ENCODE measurements at regions not wholly inside any gene's neighbourhood (a gene's known extent, or its start where the extent isn't known, plus 50 kb on each side); places are given as distances from the start of the nearest gene placed in this dataset.
"Not testable (repeated sequence)": the region's sequence is repeated elsewhere in the genome, so short reads cannot be mapped to it uniquely, and the experiment has no call there.

DNA sequence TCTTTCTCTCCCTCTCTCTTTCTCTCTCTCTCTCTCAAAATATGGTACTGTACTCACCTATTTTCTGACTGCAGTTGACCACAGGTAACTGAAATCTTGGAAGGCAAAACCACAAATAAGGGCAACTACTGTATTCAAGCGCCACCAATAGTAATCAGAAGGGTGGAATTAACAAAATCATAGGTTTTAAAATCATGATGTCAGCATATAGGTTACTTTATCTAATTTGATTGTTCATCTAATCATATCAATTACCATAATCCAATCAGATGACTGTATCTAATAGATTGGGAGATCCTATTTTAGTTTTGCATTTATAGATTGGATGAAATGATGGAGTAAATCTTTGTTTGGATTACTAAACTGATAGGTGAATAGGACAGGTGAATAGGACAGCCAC, 155.8 kb upstream of the KITLG start:
- DNase-seq, result no peak

DNA sequence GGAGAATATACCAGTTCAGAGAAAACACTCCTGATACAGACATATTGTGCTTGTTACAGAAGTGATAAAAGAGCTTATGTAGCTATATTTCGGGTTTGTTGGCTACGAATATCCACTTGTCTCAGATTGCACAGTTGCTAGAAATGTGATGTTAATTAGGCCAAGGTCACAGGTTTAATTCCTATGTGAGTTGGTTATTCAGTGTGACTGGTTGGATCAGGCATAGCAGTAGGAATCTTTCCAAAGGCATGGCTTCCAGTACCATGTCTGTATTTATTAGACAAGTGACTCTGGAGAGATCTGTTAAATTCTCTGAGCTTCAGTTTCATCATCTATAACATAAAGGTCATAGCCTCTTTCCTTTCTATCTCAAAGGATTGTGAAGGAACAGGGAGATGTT, 152.7 kb upstream of the KITLG start:
- DNase-seq, result no peak

DNA sequence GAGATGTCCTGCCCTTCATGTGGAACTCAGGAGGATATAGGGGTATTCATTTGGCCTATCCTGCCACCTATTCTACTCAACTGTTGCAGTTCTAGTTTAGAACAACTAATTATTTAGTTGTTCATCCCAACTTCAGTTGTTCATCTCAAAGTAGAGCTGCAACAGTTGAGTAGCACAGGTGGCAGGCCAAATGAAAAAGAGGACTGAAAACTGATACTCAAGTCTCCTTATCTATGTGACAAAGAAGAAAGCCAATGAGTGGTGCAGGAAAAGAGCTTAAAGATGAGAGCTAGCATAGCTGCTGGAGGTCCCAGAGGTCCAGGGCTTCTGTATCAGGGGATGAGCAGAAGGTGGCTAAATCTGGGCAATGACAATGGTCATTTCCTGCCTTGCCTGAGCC, 148.9 kb upstream of the KITLG start:
- DNase-seq, result no peak

DNA sequence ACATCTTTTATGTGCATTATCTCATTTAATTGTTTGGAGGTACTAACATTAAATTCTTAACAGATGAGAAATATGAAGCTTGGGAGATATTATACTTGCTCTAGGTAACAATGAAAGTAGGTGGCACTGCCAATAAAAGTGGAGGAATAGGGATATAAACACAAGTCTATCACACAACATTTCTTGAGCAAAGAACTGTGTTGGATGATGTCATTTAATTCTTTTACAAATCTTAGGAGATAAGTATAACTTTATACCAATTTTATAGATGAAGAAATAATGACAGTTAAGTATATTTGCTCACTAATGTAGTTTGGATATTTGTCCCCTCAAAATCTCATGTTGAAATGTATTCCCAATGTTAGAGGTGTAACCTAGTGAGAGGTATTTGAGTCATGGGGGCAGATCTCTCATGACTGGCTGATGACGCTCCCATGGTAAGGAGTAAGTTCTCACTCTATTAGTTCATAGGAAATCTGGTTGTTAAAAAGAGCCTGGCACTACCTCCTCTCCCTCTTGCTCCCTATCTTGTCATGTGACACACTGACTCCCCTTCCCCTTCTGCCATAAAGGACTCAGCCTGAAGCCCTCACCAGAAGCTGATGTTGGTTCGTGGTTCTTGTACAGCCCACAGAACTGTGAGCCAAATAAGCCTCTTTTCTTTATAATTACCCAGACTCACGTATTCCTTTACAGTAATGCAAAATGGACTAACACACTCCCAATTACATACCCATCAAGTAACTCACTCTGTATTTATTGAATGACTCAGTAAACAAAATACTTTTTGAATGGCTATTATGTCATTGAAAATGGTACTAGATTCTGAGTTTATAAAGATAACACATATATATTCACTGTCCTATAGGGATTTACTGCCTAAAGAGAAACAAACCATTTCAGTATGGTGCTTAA, 146.8 kb upstream of the KITLG start:
- DNase-seq, result no peak

DNA sequence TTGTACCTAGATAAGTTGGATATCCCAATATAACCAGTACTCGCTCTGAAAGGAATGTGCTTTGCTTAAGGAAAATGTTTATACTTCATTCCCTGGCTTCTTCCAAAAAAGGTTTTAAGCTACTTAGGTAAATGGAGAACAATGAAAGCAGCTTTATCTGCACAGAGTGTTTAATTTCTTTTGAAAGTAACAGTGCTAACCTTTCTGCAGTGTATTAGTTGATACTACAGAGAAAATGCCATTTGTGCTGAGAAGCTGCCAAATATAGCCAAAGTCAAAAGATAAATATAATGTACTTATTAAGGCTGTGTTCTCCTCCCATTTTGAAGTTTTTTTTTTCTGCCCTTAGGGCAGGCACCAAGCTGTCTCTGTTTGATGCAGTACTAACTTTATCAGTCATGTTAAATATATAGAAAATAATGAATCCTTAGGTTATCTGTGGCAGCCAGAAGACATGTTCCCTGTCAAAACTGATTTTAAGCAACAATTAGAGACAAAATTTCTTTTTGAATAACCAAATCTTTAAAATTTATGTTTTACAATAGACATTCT, 145.4 kb upstream of the KITLG start:
- DNase-seq, result no peak

DNA sequence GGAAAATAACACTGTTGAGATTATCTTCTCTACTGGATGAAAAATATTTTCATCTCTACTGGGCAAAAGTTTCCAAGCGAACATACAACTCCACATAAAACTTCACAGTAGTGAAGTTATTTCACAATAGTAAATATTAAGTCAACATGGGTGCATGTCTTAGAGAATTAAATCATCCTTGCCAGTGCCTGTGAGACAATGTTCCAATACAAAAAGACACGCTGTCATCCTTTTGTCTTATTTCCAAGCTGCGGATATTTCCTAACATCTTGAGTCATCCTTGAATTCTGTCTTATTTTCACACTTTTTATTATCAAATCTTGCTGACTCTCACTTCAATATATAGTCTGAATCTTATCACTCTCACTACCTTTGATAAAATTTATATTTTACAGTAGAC, 142.9 kb upstream of the KITLG start:
- DNase-seq, result no peak

DNA sequence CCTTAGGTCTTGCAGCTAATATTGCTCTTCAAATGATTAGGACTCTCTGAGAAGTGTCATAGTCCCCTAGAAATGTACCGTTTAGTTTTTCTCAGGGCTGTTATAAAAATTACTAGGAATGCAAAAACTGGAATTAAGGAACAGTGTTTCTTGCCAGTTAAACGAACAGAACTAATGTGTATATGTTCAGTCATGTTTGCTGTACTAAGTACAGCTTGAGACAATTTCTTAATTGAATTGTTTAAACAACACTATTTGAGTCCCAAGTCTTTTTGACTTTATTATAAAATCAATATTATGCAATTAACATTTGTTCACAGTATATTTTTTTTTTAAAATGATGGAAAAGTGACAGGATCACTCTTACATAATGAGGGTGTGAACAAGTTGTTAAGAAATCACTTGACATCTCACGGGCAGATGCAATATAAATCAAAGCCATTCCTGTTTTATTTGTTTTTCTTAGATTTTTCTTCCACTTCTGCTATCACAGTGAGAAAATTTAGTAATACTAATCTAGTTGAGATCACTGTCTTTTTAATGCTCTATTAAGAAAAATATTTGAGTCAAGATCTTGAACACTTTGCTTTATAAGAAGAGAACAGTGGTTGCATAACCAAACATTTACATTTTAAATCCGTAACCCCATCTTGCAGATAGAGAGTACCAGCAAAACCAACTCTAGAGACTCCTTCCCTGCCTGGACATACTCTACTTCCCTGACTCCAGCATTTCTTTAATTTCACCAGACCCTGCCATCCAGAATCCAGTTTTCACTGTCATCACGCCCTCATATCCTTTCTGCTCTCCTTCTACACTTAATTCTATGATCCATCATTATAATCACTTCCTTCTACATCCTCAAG, 140.7 kb upstream of the KITLG start:
- DNase-seq, result no peak

DNA sequence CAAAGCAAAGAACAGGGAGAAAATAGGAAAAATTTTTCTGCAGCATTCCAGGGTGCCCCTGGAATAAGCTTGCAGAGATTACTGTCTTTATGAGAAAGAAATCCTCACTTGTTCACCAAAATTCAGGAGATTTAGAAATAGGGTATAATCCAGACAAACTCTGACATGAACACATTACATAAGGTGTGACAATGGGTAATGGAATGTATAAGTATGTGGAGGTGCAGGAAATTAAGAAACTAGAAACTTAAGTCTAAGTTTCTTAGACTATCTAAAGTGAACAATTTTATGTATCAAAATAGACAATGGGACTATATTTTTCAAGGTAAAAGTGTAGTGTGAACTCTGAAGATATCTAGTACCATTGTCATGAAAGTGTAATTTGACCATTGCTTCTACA, 140.0 kb upstream of the KITLG start:
- DNase-seq, result no peak

DNA sequence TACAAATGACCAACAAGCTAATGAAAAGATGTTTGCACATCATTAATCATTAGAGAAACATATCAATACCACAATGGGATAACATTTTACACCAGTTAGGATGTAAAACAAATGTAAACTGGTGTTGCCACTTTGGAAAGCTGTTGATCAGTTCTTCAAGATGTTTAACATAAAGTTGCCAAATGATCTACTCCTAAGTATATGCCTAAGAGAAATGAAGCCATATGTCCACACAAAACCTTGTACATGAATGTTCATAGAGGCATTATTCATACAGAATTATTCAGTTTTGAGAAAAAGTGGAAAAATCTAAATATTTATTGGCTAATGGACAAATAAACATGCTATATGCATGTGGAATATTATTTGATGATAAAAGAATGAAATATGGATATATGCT, 136.9 kb upstream of the KITLG start:
- DNase-seq, result no peak

DNA sequence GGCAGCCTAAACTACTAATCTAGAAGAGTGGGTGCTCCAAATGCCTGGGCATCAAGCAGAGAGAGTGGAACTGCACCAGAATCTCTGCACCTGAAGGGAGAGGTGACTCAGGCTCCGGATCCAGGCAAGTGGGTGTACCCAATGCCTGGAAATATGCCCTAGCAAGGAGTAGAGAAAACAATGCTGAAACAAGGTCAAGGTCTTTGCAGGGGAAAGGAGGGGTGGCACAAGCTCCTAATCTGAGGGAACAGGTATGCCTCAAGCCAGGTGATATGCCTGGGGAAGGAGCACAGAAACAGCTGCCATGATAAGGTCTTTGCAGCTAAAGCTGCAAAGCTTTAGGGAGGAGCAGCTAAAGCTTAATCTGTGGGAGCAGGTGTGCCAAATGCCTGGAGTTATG, 136.0 kb upstream of the KITLG start:
- no peak for DNase-seq

DNA sequence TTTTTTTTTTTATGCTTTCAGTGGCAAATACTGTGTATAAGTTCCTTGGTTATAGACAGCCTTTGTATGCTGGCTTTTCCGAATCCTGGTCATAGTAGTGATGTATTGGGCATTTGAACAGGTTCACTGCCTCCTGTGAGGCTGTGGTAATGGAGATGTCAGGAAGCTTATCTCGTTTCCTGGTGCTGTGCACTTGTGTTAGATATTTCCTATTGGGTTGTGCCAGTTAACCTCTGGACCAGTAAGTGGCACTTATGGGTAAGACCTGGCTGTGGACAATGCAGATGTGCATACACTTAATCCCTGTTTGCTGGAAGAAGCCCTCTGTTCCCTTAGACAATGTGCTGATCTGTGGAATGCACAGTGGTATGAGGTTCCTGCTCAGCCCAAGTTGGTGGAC, 135.4 kb upstream of the KITLG start:
- DNase-seq, result no peak

DNA sequence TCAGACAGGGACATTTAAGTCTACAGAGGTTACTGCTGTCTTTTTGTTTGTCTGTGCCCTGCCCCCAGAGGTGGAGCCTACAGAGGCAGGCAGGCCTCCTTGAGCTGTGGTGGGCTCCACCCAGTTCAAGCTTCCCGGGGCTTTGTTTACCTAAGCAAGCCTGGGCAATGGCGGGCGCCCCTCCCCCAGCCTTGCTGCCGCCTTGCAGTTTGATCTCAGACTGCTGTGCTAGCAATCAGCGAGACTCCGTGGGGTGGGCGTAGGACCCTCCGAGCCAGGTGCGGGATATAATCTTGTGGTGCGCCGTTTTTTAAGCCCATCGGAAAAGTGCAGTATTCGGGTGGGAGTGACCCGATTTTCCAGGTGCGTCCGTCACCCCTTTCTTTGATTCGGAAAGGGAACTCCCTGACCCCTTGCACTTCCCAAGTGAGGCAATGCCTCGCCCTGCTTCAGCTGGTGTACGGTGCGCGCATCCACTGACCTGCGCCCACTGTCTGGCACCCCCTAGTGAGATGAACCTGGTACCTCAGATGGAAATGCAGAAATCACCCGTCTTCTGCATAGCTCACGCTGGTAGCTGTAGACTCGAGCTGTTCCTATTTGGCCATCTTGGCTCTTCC, 134.1 kb upstream of the KITLG start:
- DNase-seq, result not testable (repeated sequence)

DNA sequence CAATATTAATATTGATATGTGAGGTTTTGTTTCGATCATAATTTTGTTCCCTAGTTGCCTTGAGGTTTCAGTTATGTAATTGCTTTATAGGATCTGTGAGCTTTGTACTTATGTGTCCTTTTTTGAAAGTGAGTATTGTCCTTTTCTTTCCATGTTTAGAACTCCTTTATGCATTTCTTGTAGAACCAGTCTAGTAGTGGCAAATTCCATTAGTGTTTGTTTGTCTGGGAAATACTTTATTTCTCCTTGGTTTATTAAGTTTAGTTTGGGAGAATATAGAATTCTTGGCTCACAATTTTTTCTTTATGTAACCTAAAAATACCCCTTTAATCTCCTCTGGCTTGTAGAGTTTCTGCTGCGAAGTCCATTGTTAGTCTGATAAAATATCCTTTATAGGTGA, 127.5 kb upstream of the KITLG start:
- DNase-seq, result no peak

DNA sequence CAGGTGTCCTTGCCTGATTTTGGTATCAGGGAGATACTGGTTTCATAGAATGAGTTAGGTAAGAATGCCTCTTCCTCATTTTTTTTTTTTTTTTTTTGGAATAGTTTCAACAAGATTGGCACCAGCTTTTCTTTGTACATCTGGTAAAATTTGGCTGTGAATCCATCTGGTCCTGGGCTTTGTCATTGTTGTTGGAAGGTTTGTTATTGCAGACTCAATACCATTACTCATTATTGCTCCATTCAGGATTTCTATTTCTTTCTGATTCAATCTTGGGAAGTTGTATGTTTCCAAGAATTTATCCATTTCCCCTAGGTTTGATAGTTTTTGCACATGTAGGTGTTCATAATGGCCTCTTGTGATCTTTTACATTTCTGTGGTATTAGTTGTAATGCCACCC, 126.0 kb upstream of the KITLG start:
- no peak for DNase-seq

DNA sequence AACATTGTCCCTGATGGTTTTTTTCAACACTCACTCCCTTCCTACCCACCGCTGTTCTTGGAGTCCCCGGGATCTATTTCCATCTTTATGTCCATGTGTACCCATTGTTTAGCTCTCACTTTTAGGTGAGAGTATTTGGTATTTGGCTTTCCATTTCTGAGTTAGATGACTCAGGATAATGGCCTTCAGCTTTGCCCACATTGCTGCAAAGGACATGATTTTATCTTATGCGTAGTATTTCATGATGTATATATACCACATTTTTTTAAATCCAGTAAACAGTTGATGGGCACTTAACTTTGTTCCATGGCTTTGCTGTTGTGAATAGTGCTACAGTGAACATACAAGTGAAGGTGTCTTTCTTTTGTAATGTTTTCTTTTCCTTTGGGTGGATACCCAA, 123.5 kb upstream of the KITLG start:
- DNase-seq, result no peak

DNA sequence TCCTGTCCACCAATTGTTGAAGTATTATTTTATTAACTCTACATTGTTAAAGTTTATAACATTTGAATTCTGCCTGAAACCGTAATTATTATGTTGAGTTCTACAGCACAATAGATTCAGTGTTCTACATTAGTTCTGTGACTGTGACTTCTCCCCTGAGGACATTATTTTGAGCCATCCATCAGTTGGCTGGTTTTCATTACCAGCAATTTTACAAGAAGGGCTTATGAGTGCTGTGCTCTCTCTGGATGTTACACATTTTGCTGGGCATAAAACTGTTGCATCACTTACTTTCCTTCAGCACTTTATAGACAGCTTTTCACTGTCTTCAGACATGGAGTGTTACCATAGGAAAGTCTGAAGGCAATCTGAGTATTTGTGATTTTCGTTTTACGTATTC, 118.2 kb upstream of the KITLG start:
- DNase-seq, result no peak

DNA sequence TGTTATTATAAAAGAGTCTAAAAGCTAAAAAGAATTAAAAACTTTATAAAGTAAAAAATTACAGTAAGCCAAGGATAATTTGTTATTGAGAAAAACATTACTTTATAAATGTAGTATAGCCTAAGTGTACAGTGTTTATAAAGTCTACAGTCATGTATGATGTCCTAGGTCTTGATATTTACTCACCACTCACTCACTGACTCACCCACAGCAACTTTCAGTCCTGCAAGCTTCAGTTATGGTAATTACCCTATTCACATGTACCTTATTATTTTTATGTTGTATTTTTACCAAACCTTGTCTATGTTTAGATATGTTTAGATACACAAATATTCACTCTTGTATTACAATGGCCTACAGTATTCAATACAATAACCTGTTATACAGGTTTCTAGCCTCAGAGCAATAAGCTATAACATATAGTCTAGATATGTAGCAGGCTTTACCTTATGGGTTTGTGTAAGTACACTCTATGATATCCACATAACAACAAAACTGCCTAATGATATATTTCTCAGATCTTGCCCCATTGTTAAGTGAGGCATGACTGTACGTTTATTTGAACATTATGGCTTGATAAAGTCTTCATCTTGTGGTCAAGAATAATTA, 113.7 kb upstream of the KITLG start:
- no peak for DNase-seq

DNA sequence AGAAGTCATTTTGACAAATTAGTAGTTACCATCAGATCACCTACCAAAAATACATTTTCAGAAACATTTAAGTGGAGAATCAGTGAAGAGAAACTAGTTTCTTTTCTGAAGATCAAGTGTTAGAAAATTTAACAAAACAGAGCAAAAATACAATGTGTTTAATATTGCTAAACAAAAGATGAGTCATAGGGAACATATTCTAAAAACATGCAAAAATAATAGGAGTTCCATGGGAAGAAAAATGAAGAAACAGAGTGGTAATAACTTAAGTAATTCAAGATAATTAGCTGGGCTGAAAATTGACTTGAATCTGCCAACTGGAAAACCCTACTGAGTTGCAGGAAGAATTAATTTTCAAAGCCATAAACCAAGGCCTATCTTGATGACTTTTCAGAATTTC, 111.5 kb upstream of the KITLG start:
- DNase-seq, result no peak

DNA sequence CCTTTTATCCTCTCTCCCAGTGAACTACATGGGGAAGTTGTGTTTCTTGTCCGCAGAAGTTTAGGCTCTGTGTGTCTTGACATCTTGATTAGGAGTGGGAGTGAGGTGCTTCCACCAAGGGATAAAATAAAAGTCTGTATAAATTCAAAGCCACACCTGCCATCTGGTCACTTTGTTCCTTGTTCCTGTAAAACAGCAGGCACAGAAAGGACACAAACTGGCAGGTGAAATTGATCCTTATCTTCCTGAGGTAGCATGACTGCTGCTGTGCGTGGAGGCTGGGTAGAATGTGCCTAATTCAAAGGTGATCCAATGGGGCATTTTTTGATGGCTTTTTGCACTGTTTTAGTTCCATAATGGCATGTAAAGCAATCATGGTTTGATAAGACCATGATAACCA, 104.3 kb upstream of the KITLG start:
- no peak for DNase-seq

DNA sequence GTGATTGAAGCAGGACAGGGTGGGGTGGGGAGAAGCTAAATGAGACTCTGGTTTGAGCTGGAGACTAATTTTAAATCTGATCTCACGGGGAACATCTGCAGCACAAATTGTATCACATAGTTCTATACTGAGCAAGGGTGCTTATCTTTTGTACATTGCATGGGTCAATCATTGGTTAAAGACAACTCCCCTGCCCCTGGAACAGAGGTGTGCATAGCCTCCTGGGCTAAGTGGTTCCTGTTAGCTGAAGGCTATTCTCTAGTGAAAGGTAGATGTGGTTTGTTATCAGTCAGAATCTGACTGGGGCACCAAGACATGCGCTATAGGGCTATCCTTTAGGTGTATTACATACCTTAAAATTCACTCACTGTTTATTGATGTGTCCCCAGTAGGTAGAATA, 103.9 kb upstream of the KITLG start:
- no peak for DNase-seq

DNA sequence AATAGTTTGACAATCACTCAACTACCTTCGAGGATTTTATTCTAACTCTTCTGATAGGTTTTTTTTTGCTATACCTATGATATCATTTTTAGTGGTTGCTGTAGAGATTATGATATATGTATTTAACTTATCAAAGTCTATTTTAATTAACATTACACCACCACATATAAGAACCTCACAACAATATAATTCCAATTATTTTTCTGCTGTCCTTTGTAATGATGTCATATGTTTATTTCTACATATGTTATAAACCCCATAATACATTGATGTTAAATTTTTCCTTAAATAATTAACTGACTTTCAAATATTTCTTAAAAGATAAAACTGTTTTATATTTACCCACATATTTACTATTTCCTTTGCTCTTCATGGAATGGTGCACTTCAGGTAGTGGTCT, 103.4 kb upstream of the KITLG start:
- no peak for DNase-seq

DNA sequence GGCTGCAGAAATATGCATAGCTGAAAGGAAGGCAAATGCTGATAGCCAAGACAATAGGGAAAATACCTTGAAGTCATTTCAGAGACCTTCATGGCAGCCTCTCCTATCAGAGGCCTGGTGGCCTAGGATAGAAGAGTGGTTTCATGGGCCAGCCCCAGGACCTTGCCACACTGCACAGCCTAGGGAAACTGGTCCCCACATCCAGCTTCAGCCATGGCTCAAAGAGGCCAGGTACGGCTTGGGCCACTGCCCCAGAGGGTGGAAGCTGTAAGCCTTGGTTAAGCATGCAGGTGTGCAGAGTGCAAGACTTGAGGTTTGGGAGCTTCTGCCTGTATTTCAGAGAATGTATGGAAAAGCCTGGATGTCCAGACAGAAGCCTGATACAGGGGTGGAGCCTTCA, 101.0 kb upstream of the KITLG start:
- DNase-seq, result no peak

DNA sequence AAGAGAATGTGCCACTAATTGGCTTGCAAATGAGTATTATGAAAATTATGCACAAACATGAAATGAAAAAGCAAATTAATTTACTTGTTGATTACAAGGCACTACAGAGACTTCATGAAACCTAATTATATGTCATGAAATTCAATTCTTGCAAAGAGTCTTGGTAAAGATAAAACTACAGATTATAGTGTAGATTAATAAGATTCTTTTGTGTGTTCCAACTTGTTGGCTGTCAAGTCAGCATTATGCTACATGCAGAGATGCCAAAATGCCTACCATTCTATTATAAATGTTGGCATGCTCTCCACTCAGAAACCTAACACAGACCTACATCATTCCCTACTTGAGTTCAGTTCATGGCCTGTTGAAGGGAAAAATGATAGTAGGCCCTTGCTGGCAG, 97.2 kb upstream of the KITLG start:
- no peak for DNase-seq

All from CD4-positive, alpha-beta T cell treated with Interleukin-15 for 1 hour (primary cell).